Tongue (tissue), 1 donor: ENCODE measurements at regions not wholly inside any gene's neighbourhood (a gene's known extent, or its start where the extent isn't known, plus 50 kb on each side); places are given as distances from the start of the nearest gene placed in this dataset.
"Not testable (repeated sequence)": the region's sequence is repeated elsewhere in the genome, so short reads cannot be mapped to it uniquely, and the experiment has no call there.

Experiments
- DNase-seq: peaks from one replicate; pipeline ENCODE4 v3.0.0-alpha.2; 2015

GRCh38 chr11:122198291-122198983 lies 82.4 kb upstream of the BLID start:
- no peak for DNase-seq

- no peak for DNase-seq
Observed at GRCh38 chr11:122197066-122197987, 81.3 kb upstream of the BLID start.

GRCh38 chr11:122195790-122196189 lies 79.8 kb upstream of the BLID start:
- DNase-seq = no peak

- DNase-seq = not testable (repeated sequence)
Observed at GRCh38 chr11:122193881-122194480, 78.0 kb upstream of the BLID start.

GRCh38 chr11:122193457-122193856 lies 77.4 kb upstream of the BLID start:
- no peak for DNase-seq

GRCh38 chr11:122192634-122193255 lies 76.7 kb upstream of the BLID start:
- DNase-seq = no peak

- DNase-seq = peak; percentile 57
Observed at GRCh38 chr11:122190768-122191167, 74.8 kb upstream of the BLID start.

GRCh38 chr11:122189229-122189628 lies 73.2 kb upstream of the BLID start:
- peak; percentile 40 for DNase-seq

GRCh38 chr11:122187373-122188165 lies 71.6 kb upstream of the BLID start:
- no peak for DNase-seq

GRCh38 chr11:122186439-122187080 lies 70.5 kb upstream of the BLID start:
- DNase-seq = no peak

GRCh38 chr11:122183933-122184332 lies 67.9 kb upstream of the BLID start:
- no peak for DNase-seq

GRCh38 chr11:122181893-122182292 lies 65.9 kb upstream of the BLID start:
- DNase-seq = no peak

GRCh38 chr11:122181372-122181771 lies 65.4 kb upstream of the BLID start:
- no peak for DNase-seq

GRCh38 chr11:122179961-122180834 lies 64.2 kb upstream of the BLID start:
- peak; percentile 39 for DNase-seq

- DNase-seq = no peak
Observed at GRCh38 chr11:122178795-122179194, 62.8 kb upstream of the BLID start.

GRCh38 chr11:122177238-122177637 lies 61.2 kb upstream of the BLID start:
- DNase-seq = no peak

GRCh38 chr11:122176651-122177050 lies 60.6 kb upstream of the BLID start:
- DNase-seq = no peak

- DNase-seq = no peak
Observed at GRCh38 chr11:122175306-122175705, 59.3 kb upstream of the BLID start.

GRCh38 chr11:122173587-122173986 lies 57.6 kb upstream of the BLID start:
- DNase-seq = no peak

GRCh38 chr11:122173074-122173450 lies 57.0 kb upstream of the BLID start:
- DNase-seq = no peak
